ENCODE measurements at regions not wholly inside any gene's neighbourhood (a gene's known extent, or its start where the extent isn't known, plus 50 kb on each side); places are given as distances from the start of the nearest gene placed in this dataset.

GRCh38 chr12:59182191-59182590 lies 261.9 kb upstream of the LRIG3 start:
- TF ChIP-seq CEBPZ (IDR thresholded peaks at IDR 0.05; ENCODE audit: low read depth, low read length) (no peak), IRF4 (IDR thresholded peaks at IDR 0.05; ENCODE audit: low read depth, low read length) (no peak), RELA (IDR thresholded peaks at IDR 0.05; ENCODE audit: borderline replicate concordance, partially characterized antibody) (no peak), TCF3 (IDR thresholded peaks at IDR 0.05; ENCODE audit: borderline replicate concordance, insufficient read depth, low read depth, low read length) (no peak), RFX5 (IDR thresholded peaks at IDR 0.05; ENCODE audit: low read depth, low read length) (no peak), POLR2A (IDR thresholded peaks at IDR 0.05; ENCODE audit: low read depth, low read length) (no peak), CTCF (IDR thresholded peaks at IDR 0.05 in 2 of 3, conservative IDR thresholded peaks at IDR 0.05 in 1 of 3; ENCODE audit: control insufficient read depth in 2 of 3, extremely low read depth in 1 of 3, insufficient read depth in 1 of 3, low read depth in 3 of 3, low read length in 3 of 3) (no peak)

Data from GM12878 (cell line).